HG03060 (cell line): ENCODE measurements at regions not wholly inside any gene's neighbourhood (a gene's known extent, or its start where the extent isn't known, plus 50 kb on each side); places are given as distances from the start of the nearest gene placed in this dataset.

Experiments used
- ATAC-seq: cut with Tn5 transposase; IDR thresholded peaks from one replicate; pipeline ENCODE4 v1.9.1; 2021; ENCODE audit warnings: low read depth, moderate number of reproducible peaks; ENCODE audit not compliant: unreplicated experiment

GRCh38 chr6:4625557-4625956 is 150.6 kb upstream of the CDYL start:
- no peak for ATAC-seq

GRCh38 chr6:4624726-4625125 is 151.5 kb upstream of the CDYL start:
- no peak for ATAC-seq

- ATAC-seq, result no peak
Measured at GRCh38 chr6:4620284-4621151, 155.7 kb upstream of the CDYL start.

DNA sequence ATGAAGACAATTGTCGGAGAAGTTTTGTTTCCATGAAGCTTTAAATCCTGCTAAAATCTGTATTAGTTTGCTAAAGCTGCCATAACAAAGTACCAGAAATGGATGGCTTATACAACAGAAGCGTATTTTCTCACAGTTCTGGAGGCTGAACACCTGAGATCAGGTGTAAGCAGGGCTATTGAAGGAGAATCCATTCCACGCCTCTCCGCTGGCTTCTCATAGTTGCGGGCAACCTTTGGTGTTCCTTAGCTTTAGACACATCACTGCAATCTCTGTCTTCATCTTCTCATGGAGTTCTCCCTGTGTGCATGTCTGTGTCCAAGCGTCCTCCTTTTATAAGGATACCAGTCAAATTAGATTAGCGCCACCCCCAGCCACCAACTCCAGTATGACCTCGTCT is 159.9 kb upstream of the CDYL start:
- no peak for ATAC-seq

DNA sequence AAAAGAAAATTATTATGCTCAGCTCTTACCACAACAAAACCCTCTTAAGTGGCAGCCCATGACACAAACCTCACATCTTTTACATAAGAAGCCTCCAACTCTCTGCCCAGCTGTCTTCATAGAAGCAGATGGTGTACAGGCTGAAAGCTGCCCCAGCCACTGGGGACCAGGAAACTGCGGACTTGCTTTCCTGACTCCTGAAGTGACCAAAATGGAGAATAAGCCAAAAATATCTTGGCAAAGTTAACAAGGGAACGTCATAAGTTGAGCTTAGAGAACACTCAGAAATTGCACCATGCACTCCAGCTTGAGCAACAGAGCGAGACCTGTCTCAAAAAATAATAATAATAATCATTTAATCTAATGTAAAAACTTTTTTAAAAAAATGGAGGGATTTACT is 160.3 kb upstream of the CDYL start:
- ATAC-seq, result no peak

GRCh38 chr6:4615231-4615630 is 161.0 kb upstream of the CDYL start:
- no peak for ATAC-seq

DNA sequence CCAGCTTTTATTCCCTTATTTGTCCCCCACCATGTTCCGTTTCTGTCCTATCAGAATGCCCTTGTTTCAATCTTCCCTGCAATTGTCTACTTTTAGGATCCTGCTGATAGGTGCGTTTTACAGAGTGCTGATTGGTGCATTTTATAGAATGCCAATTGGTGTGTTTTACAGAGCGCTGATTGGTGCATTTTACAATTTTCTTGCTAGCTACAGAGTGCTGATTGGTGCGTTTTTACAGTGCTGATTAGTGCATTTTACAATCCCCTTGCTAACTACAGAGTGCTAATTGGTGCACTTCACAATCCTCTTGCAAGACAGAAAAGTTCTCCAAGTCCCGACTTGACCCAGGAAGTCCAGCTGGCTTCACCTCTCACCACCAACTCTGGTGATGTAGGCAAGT is 161.6 kb upstream of the CDYL start:
- ATAC-seq, result no peak

- no peak for ATAC-seq
Measured at GRCh38 chr6:4613795-4614194, 162.4 kb upstream of the CDYL start.

GRCh38 chr6:4613381-4613780 is 162.8 kb upstream of the CDYL start:
- ATAC-seq, result no peak

DNA sequence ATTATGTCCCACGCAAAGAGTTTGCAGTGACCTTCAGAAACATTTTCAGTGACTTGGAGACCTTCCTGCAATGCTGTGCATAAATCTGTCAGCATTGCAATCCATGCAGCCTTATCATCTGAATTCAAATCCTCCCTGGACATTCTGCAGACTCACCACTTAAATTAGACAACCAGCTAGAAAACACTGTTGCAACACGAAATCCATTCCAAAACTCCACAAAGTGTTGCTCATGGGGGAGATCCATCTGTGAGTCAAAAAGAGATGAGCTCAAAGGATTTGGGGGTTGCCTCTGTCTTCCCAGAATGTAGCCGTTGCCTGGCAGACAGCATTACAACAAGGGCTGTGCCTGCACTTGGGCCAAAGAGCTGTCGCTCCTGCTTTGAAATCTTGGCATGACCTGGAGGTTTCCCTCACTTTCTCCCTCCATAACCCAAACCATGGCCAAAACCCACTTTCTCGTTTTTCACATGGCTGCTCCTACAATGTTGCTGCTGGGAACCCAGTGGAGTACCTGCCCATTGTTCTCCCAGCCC is 163.5 kb upstream of the CDYL start:
- no peak for ATAC-seq

DNA sequence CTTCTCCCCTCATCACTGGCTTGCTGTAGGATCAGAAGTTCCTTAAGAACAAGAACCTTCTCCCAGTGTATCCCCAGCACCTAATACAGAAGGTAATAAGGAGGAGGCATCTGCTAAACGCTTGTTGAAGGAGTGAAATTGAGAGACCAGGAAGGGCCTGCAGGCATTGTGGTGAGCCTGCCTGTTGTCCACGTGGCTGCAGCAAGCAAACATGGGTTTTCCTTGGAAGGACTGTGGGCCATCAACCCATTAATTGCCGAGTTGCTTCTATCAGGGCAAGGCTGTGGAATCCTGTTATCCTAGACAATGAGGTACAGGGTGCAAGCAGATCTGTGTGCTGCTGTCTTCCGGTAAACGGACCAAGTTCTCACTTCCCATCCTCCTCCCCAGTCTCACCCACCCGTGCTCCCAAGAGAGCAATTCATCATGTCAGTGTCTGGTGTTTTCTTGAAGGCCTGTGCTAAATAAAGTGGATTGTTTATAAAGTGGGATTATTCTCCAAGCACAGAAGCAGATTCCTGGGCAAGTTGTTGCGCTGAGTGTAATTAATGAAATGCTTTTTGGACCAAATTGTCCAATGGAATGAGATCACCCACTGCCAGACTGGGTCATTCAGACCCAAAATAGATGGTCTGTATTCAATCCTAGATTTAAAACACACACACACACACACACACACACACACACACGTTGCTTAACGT is 164.6 kb upstream of the CDYL start:
- ATAC-seq, result no peak

DNA sequence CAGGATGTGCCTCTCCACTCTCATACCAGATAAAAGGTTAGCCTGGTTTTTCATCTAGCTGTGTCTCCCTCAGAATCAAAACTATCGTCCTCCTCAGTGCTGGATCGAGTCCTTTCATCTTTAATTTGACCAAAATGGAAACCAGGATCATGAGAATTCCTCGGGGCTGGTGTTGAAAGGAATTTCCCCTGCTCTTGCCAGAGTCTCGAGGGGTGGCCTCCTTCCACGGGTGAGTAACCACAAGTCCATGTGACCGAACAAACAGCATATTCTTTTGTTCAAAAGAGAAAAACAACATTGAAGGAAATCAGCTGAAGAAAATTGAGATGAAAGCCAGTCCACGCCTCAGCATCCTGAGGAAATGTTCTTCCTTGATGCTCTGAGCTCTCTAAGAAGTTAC is 165.9 kb upstream of the CDYL start:
- ATAC-seq, result no peak

DNA sequence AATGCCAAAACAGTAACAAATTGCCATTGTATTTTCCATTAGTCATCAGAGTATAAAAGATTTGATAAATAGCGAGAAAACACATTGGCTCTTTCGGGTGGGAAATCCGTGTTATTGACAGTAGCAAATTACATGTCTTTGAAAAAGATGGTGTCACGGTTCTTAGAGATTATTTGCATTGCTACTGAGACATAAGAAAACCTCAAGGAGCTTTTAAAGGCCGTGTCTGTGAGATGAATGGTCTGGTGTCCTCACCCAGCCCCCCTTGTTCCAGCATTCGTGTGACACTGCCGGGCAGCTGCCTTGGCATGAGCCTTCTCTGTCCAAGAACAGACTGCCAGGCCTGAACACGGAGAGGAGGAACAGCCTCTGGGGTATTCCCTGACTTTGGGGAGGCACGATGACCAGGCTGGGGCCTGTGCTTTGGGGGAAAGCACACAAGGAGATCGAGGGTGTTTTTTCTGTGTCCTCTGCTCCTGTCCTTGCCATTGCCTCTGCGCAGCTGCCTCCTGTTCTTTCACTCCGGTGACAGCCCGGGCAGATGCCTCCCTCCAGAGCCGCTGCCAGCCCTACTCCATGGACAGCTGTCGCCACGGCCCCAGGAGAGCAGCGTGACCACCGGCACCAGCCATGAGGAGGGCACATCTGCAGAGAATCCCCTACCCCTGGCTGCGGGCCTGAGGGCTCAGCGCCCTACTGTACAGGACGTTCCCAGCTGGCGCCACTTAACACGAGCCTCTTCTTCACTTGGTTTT is 167.7 kb upstream of the CDYL start:
- ATAC-seq, result no peak

DNA sequence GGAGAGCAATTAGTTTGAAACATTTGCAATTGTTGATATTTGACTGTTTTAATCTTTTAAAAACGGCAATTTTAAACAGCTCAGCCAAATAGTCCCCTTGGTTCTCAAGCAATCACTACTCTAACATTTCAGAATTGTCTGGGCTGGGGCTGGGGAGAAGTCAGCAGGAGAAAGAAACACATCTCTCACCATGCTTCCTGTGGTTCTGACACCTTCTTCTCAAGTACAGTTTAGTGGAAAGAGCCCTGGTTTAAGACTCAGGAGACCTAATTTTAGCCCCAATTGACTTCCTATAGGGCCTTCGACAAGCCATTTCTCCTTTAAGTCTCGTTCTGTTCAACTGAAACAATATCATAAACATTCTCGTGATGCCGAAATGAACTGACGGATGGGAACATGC is 168.4 kb upstream of the CDYL start:
- no peak for ATAC-seq

GRCh38 chr6:4606821-4607704 is 169.1 kb upstream of the CDYL start:
- ATAC-seq, result no peak

- ATAC-seq, result no peak
Measured at GRCh38 chr6:4606016-4606415, 170.2 kb upstream of the CDYL start.

- ATAC-seq, result no peak
Measured at GRCh38 chr6:4603856-4604369, 172.3 kb upstream of the CDYL start.

GRCh38 chr6:4603291-4603690 is 172.9 kb upstream of the CDYL start:
- no peak for ATAC-seq

DNA sequence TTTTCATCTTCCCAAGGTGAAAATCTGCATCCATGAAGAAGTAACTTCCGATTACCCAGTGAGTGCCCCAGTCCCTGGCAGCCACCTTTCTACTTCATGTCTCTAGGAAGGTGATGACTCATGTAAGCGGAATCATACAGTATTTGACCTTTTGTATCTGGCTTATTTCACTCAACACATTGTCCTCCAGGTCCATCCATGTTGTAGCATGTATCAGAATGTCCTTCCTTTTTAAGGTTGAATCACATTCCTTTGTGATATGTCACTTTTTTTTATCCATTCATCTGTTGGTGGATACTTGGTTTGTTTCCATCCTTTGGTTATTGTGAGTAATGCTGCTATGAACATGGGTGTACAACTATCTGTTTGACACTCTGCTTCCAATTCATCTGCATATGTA is 176.3 kb upstream of the CDYL start:
- no peak for ATAC-seq
